Stimulated activated CD4-positive, alpha-beta T cell treated with anti-CD3 and anti-CD28 coated beads, Interleukin-1b, Interleukin-23, amount 100 ng/mL, for 24 hours (primary cell): ENCODE measurements at regions not wholly inside any gene's neighbourhood (a gene's known extent, or its start where the extent isn't known, plus 50 kb on each side); places are given as distances from the start of the nearest gene placed in this dataset.

Experiments
- DNase-seq, 4 experiments: peaks; one replicate each; pipeline ENCODE4 v3.0.0-alpha.2; 2020; ENCODE audit warnings: low read depth in 4 of 4, low spot score in 1 of 4

GRCh38 chr17:68182940-68183551 is 64.8 kb upstream of the AMZ2 start:
- DNase-seq = no peak

- no peak for DNase-seq
These were observed 63.7 kb upstream of the AMZ2 start for GRCh38 chr17:68184141-68184571.

GRCh38 chr17:68184816-68185436 is 62.9 kb upstream of the AMZ2 start:
- DNase-seq = no peak

- no peak for DNase-seq
These were observed 62.0 kb upstream of the AMZ2 start for GRCh38 chr17:68185820-68186219.

GRCh38 chr17:68190495-68190894 is 57.3 kb upstream of the AMZ2 start:
- DNase-seq = no peak

- DNase-seq = no peak
These were observed 52.0 kb upstream of the AMZ2 start for GRCh38 chr17:68195667-68196393.

GRCh38 chr17:68196394-68197090 is 51.3 kb upstream of the AMZ2 start:
- no peak for DNase-seq

- DNase-seq = no peak
These were observed 50.5 kb upstream of the AMZ2 start for GRCh38 chr17:68197091-68197996.

DNA sequence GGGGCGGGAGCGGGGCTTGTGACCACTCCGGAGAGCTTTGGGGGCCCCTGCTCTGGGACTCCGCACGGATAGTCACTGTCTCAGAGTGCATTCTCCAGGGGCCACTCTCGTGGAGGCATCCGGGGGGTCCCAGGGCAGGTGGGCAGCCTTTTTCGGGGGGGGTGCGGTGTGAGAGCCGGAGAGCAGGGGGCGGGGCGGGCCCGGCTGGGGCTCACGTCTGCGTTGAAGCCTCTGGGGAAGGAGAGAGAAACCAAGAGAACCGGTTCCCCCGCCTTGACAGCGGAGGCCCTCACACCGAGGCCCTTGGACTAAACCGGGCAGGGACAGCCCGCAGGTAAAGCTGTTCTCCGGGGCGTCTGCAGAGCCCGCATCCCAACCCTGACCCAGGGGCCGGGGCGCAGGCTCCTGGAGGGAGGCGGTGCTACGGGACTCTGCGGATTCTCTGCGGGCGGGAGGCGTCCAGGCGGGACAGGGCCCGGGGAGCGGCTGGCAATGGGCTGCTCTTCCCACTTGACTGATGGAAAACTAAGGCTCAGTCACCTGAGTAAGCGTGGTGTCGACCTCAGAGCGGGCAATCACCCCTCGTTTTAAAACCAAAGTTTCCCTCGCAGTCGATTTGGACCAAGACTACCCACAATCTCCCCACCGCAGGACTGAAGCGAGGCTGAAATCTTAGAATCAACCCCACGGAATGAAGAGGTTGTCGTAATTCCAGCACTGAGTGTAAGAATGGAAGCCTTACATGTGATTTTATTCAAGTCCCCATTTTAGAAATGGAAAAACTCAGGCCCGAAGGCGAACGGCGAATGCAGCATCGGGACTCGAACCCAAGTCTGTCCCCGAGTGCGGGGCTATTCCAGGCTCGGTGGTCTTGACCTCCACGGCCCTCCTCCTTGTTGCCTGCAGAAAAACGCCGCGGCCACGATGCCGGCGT is 49.6 kb upstream of the AMZ2 start:
- DNase-seq = no peak
